WTC11 (cell line): ENCODE measurements at regions not wholly inside any gene's neighbourhood (a gene's known extent, or its start where the extent isn't known, plus 50 kb on each side); places are given as distances from the start of the nearest gene placed in this dataset.

ENCODE experiments used
- ATAC-seq: fragments of 200-7000 bp; cut with Tn5 transposase; 2 replicates; pipeline ENCODE4 v1.10.0; 2021; ENCODE audit warnings: mild to moderate bottlenecking, moderate library complexity
- CTCF ChIA-PET: fragments of 300-600 bp; sonication (Branson Sonifier 250); formaldehyde crosslinking; loops from one replicate; lab custom pipeline; 2021; ENCODE audit warnings: antibody characterized with exemption; lab: Charles Lee
- POLR2A ChIA-PET: fragments of 350-600 bp; sonication (Branson Sonifier 250); formaldehyde crosslinking; loops from one replicate; lab custom pipeline; 2021; ENCODE audit warnings: antibody characterized with exemption; lab: Charles Lee
- DNase-seq: peaks from one replicate; pipeline ENCODE4 v3.0.0; 2021; ENCODE audit warnings: low spot score
- H3K27ac Mint-ChIP-seq: 2 replicates; pipeline ENCODE4 v1.8.0; 2021; ENCODE audit warnings: mixed read lengths
- H3K27me3 Mint-ChIP-seq: 2 replicates; pipeline ENCODE4 v1.8.0; 2021; ENCODE audit warnings: low read depth, mild to moderate bottlenecking, moderate library complexity, mixed read lengths
- H3K36me3 Mint-ChIP-seq: 2 replicates; pipeline ENCODE4 v1.8.0; 2021; ENCODE audit warnings: mixed read lengths
- H3K4me1 Mint-ChIP-seq: 2 replicates; pipeline ENCODE4 v1.8.0; 2022; ENCODE audit warnings: mixed read lengths
- H3K4me3 Mint-ChIP-seq: 2 replicates; pipeline ENCODE4 v1.8.0; 2021; ENCODE audit warnings: mild to moderate bottlenecking, moderate library complexity, mixed read lengths
- H3K9me3 Mint-ChIP-seq: 2 replicates; pipeline ENCODE4 v1.8.0; 2021; ENCODE audit warnings: mixed read lengths
- AFF4 ChIP-seq: sonication (generic); formaldehyde crosslinking; IDR thresholded peaks from 2 replicates; pipeline ENCODE4 v1.8.1; 2023; ENCODE audit warnings: mild to moderate bottlenecking, missing genetic modification reagents, borderline replicate concordance
- EMX1 ChIP-seq: fragments of 250-450 bp; sonication (Bioruptor Pico); IDR thresholded peaks from 2 replicates; pipeline ENCODE4 v1.8.0; 2021; ENCODE audit warnings: mild to moderate bottlenecking
- FOXP1 ChIP-seq: sonication (generic); formaldehyde crosslinking; IDR thresholded peaks from 2 replicates; pipeline ENCODE4 v1.8.0; 2022; ENCODE audit warnings: missing genetic modification reagents, mild to moderate bottlenecking, moderate library complexity, borderline replicate concordance
- GABPB1 ChIP-seq: sonication (generic); formaldehyde crosslinking; IDR thresholded peaks from 2 replicates; pipeline ENCODE4 v1.8.1; 2023; ENCODE audit warnings: mild to moderate bottlenecking, missing genetic modification reagents
- HMGA2 ChIP-seq: fragments of 250-450 bp; sonication (Bioruptor Pico); IDR thresholded peaks from 2 replicates; pipeline ENCODE4 v1.4.0; 2021; ENCODE audit warnings: mild to moderate bottlenecking, moderate library complexity
- HMGXB4 ChIP-seq: sonication (generic); formaldehyde crosslinking; IDR thresholded peaks from 2 replicates; pipeline ENCODE4 v1.8.1; 2023; ENCODE audit warnings: mild to moderate bottlenecking, moderate library complexity, missing genetic modification reagents
- IRF2 ChIP-seq: sonication (generic); formaldehyde crosslinking; IDR thresholded peaks from 2 replicates; pipeline ENCODE4 v1.8.0; 2022; ENCODE audit warnings: low read depth, missing genetic modification reagents, borderline replicate concordance
- MXD4 ChIP-seq: fragments of 250-450 bp; sonication (Bioruptor Pico); IDR thresholded peaks from 2 replicates; pipeline ENCODE4 v1.8.0; 2021; ENCODE audit warnings: mild to moderate bottlenecking, moderate library complexity, borderline replicate concordance
- OVOL2 ChIP-seq: fragments of 250-450 bp; sonication (Bioruptor Pico); IDR thresholded peaks from 2 replicates; pipeline ENCODE4 v1.9.0; 2021; ENCODE audit warnings: mild to moderate bottlenecking, borderline replicate concordance
- PRDM15 ChIP-seq: sonication (generic); formaldehyde crosslinking; IDR thresholded peaks from 2 replicates; pipeline ENCODE4 v1.8.0; 2022; ENCODE audit warnings: missing genetic modification reagents
- STAT6 ChIP-seq: sonication (generic); formaldehyde crosslinking; conservative IDR thresholded peaks from 2 replicates; pipeline ENCODE4 v1.8.1; 2023; ENCODE audit warnings: mild to moderate bottlenecking, low read depth, missing genetic modification reagents, moderate library complexity
- TCF7 ChIP-seq: sonication (generic); formaldehyde crosslinking; IDR thresholded peaks from 2 replicates; pipeline ENCODE4 v1.8.0; 2022; ENCODE audit warnings: mild to moderate bottlenecking, low read depth, missing genetic modification reagents, moderate library complexity
- TEAD4 ChIP-seq: sonication (generic); formaldehyde crosslinking; IDR thresholded peaks from 2 replicates; pipeline ENCODE4 v1.8.0; 2022; ENCODE audit warnings: mild to moderate bottlenecking, missing genetic modification reagents
- ZMAT4 ChIP-seq: fragments of 250-450 bp; sonication (Bioruptor Pico); IDR thresholded peaks from 2 replicates; pipeline ENCODE4 v1.9.0; 2021; ENCODE audit warnings: mild to moderate bottlenecking
- ZNF512 ChIP-seq: sonication (generic); formaldehyde crosslinking; IDR thresholded peaks from 2 replicates; pipeline ENCODE4 v1.8.1; 2022; ENCODE audit warnings: missing genetic modification reagents, borderline replicate concordance

- Mint-ChIP-seq H3K27ac (no peak overlapping the region), H3K36me3 (peaks cover 17% of the 10 kb centered on the region), H3K4me1 (peaks cover 2% of the 10 kb centered on the region; the same call in 1 of the 2 replicates), H3K27me3 (peaks cover 16% of the 10 kb centered on the region), H3K9me3 (peaks cover 33% of the 10 kb centered on the region), H3K4me3 (no peak overlapping the region)
- no peak for DNase-seq
- ATAC-seq = no peak
- CTCF ChIA-PET = no interaction called here
- TF ChIP-seq HMGXB4 (no peak), ZNF512 (CRISPR knock-in tag) (no peak), IRF2 (CRISPR knock-in tag) (no peak), OVOL2 (CRISPR knock-in tag) (no peak), HMGA2 (no peak), PRDM15 (CRISPR knock-in tag) (no peak)
- POLR2A ChIA-PET = no interaction called here
Observed at GRCh38 chr12:113535100-113535499, 63.4 kb upstream of the LHX5 start.

GRCh38 chr12:113534555-113534954 lies 62.9 kb upstream of the LHX5 start:
- ATAC-seq = no peak
- H3K27me3 Mint-ChIP-seq = peaks cover 19% of the 10 kb centered on the region
- no peak overlapping the region for H3K27ac Mint-ChIP-seq
- H3K4me3 Mint-ChIP-seq = no peak overlapping the region
- peaks cover 21% of the 10 kb centered on the region for H3K36me3 Mint-ChIP-seq
- peaks cover 3% of the 10 kb centered on the region; the same call in 1 of the 2 replicates for H3K4me1 Mint-ChIP-seq
- no peak for DNase-seq
- TF ChIP-seq EMX1 (CRISPR knock-in tag) (no peak), STAT6 (no peak), FOXP1 (CRISPR knock-in tag) (no peak), ZMAT4 (no peak), GABPB1 (CRISPR knock-in tag) (no peak), AFF4 (CRISPR knock-in tag) (no peak), TEAD4 (CRISPR knock-in tag) (no peak), TCF7 (CRISPR knock-in tag) (no peak), MXD4 (no peak)
- peaks cover 38% of the 10 kb centered on the region for H3K9me3 Mint-ChIP-seq
- ChIA-PET CTCF (no interaction called here), POLR2A (no interaction called here)
